NCI-H2196 (cell line): ENCODE measurements at regions not wholly inside any gene's neighbourhood (a gene's known extent, or its start where the extent isn't known, plus 50 kb on each side); places are given as distances from the start of the nearest gene placed in this dataset.
"Not testable (repeated sequence)": the region's sequence is repeated elsewhere in the genome, so short reads cannot be mapped to it uniquely, and the experiment has no call there.

Experiments used
- DNase-seq: peaks from one replicate; lab custom pipeline; 2025; ENCODE audit not compliant: unreplicated experiment; lab: John Stamatoyannopoulos, UW

GRCh38 chr16:24624102-24624501 lies 84.7 kb downstream of the RBBP6 start:
- no peak for DNase-seq

- DNase-seq: no peak
Measured at GRCh38 chr16:24626256-24626655, 86.9 kb downstream of the RBBP6 start.

DNA sequence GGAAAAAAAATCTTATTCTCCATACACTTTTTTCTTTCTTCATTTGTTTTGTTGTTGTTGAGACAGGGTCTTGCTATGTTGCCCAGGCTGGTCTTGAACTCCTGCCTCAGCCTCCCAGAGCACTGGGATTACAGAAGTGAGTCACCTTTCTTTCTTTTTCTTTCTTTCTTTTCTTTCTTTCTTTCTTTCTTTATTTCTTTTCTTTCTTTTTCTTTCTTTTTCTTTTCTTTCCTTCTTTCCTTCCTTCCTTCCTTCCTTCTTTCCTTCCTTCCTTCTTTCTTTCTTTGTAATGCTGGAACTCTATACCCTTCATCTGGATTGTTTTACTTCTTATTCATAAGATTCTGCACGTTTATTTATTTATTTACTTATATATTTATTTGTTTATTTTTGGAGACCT lies 94.5 kb upstream of the TNRC6A start:
- no peak for DNase-seq

DNA sequence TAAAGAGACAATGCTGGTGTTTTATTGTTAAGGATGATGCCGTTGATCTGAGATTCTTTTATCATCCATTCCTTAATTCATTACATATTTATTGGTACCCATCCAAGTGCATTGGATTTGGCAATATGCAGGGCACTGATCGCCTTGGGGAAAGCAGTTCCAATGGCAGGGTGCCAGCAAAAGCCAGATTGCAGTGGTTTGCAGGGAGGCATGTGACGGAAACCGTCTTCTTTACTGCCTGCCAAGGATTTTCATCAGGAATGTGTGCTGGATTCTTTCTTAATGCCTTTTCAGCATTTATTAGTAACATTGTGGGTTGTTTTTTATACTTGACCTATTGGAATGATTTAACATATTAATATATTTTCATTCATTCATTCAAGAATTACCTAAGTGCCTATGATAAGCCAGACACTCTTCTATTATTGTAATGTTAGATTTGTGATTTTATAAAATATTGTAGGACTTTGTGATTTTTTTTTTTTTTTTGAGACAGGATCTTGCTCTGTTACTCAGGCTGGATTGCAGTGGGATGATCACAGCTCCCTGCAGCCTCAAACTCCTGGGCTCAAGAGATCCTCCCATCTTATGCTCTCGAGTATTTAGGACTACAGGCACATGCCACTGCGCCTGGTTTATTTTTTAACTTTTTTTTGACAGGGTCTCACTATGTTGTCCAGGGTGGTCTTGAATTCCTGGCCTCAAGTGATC lies 93.4 kb upstream of the TNRC6A start:
- DNase-seq: peak; percentile 69

DNA sequence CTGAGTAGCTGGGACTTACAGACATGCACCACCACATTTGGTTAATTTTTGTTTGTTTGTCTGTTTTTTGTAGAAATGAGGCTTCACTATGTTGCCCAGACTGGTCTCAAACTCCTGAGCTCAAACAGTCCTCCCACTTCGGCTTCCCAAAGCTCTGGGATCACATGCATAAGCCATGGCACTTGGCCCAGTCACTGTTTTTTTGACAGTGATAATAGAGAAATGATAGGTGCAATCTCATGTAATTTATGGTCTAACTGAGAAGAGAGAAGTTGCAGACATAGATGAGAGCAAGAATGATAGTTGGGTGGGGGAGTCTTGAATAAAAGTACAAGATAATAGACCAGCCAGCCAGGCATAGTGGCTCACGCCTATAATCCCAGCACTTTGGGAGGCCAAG lies 89.7 kb upstream of the TNRC6A start:
- no peak for DNase-seq

DNA sequence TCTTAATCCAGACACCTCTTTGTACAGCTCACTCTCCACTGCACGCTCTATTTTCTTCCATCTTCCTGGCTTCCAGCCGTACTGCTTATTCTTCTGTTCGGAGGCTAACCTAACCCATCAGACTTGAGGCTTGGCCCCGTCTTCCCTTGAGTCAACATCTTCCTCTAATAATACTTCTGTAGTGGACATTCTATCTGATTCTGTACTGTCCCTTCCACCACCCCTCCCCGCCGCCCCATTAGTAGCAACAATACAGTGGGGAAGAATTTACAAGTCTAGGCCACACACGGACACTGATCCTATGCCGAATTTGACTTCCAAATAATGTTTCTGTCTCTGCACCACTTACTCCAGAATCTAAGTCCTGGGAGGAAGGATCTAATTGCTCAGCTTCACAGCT lies 86.0 kb upstream of the TNRC6A start:
- no peak for DNase-seq

DNA sequence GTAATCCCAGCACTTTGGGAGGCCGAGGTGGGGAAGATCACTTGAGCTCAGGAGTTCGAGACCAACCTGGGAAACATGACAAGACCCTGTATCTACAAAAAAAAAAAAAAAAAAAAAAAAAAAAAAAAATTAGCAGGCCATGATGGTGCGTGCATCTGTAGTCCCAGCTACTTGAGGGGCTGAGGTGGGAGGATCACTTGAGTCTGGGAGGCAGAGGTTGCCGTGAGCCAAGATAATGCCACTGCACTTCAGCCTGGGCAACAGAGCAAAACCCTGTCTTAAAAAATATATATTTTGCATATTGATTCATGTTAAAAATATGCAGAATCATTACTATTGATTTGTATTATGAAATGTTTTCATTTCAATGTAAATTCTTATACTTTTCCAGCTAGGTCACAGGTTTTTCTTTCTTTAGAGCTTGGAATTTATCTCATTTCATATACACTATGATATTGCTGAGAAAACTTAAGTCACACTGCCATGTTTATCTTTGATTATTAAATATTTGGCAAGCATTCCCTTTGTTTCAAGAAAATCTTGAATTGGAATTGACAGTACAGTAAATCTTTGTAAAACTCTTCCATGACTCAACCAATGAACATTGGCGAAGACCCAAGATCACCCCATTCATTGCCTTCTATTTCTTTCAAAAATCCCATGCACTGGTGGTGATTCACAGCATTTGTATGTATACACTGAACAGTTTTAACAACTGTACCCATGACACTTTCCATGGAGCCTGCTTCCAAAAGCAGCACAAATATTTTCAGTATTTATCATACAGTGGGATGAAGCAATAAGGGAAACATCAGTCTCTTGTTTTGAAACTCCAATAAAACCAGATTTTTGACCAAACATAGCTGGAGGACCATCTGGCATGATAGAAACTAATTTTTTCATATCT lies 83.5 kb upstream of the TNRC6A start:
- peak; percentile 5 for DNase-seq

DNA sequence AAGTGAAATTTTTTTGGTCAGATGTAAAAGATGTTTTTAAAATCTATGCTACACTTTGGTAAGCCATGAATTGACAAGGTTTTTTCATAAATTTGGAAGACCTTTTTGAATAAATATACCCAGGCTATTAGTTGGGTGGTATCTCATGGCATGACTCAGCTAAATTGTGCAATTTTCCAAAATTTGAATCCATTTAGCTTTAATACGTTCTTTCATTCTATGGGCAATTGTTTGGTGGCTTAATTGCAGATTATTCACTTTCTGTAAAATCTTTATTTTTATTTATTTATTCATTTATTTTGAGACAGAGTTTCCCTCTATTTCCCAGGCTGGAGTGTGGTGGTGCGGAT lies 82.8 kb upstream of the TNRC6A start:
- DNase-seq: no peak

DNA sequence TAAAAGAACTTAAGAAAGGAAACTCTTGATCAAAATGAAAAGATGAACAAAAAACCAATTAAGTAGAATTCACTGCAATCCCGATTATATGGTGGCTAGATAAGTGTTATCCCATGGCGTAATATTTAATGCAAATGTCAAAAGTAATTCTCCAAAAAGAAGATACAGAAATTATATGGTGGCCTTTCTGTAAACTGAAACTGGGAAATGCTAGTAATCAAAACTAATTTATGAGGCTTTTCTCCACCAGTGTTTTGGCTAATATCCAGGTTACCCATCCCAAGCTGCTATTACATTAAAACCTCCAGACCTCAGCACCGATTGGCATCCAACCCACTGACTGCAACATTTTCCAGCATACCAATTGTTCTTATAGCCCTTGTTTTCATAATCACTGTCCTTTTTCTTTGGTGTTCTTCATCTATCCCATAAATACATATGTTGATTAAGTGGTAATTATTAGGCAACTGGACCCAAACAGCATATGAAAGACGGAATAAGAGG lies 77.2 kb upstream of the TNRC6A start:
- DNase-seq: no peak

- no peak for DNase-seq
Measured at GRCh38 chr16:24652803-24653202, 76.6 kb upstream of the TNRC6A start.

GRCh38 chr16:24653725-24654124 lies 75.7 kb upstream of the TNRC6A start:
- no peak for DNase-seq

DNA sequence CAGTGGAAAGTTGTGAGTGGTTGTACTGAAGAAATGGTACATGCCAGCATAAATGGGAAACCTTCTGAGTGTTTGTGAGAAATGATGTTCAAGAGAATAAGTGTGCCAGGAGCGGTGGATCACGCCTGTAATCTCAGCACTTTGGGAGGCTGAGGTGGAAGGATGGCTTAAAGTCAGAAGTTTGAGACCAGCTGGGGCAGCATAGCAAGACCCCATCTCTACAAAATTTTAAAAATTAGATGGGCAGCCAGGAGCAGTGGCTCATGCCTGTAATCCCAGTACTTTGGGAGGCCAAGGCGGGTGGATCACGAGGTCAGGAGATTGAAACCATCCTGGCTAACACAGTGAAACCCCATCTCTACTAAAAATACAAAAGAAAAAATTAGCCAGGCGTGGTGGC lies 63.5 kb upstream of the TNRC6A start:
- not testable (repeated sequence) for DNase-seq

- DNase-seq: no peak
Measured at GRCh38 chr16:24667244-24667764, 62.1 kb upstream of the TNRC6A start.

- DNase-seq: no peak
Measured at GRCh38 chr16:24668481-24669061, 60.9 kb upstream of the TNRC6A start.

DNA sequence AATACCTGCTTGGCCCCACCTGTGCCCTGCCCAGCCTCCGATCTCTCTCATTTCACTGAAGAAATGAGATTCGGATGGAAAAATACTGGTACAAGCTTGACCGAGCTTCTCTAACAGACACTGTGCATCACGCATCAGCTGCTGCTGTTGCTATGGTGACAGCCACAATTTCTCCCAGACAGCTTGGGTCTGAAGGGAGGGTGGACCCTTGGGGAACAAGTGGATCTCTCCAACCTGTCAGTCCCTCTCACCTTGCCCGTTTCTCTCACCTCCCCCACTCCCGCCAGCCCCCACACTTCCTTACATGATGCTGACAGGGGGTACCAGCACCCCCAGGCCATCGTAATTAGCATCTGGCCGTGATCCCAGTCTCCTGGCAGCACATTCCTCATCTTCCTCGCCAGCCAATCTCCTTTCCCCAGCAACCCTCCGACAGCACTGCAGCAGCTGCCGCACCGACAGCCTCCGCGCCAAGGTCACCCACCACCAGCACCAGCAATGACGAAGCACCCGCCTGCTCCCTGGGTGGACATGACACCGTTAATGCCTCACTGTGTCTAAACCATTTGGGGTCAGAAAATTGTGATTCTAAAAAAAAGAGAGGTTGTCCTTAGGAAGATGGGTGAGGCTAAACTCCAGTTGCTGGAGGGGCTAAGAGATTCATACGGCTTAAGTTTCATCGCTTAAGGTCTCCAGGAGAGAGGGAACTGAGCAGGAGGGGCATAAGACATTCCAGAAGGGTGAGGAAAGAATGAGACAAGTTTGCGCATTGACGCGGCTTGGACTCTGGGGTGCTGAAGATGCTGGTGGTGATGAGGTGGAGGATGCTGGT lies 58.6 kb upstream of the TNRC6A start:
- DNase-seq: peak; percentile 66

- DNase-seq: no peak
Measured at GRCh38 chr16:24671455-24671954, 57.9 kb upstream of the TNRC6A start.

DNA sequence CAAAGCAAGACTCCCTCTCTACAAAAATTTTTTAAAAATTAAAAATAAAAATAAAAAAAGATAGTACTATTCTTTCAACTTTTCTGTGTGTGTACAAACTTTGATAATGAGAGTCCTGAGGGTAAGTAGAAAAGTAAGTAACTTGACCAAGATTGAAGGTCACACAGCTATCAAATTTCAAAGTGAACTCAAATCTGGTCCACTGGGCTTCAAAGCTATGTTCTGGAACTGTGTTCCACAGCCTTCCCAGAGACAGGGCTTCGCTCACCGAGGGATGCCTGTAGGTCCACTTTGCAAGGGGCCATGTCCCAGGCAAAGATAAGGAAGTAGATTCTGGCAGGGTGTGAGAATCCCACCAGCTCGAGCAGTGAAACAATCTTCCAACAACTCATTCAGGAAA lies 56.3 kb upstream of the TNRC6A start:
- no peak for DNase-seq

DNA sequence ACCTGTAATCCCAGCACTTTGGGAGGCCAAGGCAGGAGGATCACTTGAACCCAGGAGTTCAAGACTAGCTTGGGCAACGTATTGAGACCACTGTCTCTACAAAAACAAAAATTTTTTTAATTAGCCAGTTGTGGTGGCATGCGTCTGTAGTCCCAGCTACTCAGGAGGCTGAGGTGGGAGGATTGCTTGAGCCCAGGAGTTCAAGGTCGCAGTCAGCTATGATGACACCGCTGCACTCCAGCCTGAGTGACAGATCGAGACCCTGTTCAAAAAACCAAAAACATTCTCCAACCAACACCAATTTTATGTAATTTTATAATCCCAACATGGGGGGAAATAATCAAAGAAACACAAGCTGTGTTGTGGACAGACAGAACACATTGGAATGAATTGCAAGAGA lies 54.6 kb upstream of the TNRC6A start:
- no peak for DNase-seq

GRCh38 chr16:24677388-24677787 lies 52.1 kb upstream of the TNRC6A start:
- DNase-seq: no peak
